Pons (tissue), 1 donor: ENCODE measurements at regions not wholly inside any gene's neighbourhood (a gene's known extent, or its start where the extent isn't known, plus 50 kb on each side); places are given as distances from the start of the nearest gene placed in this dataset.
"Not testable (repeated sequence)": the region's sequence is repeated elsewhere in the genome, so short reads cannot be mapped to it uniquely, and the experiment has no call there.

ENCODE experiments used
- DNase-seq: peaks from one replicate; pipeline ENCODE4 v3.0.0-alpha.2; 2016; ENCODE audit warnings: low spot score

GRCh38 chrX:3440981-3441380 is 94.5 kb upstream of the MXRA5 start:
- no peak for DNase-seq

- DNase-seq: not testable (repeated sequence)
Observed at GRCh38 chrX:3435916-3436315, 89.5 kb upstream of the MXRA5 start.

- DNase-seq: no peak
Observed at GRCh38 chrX:3435057-3435456, 88.6 kb upstream of the MXRA5 start.

GRCh38 chrX:3428792-3429191 is 82.3 kb upstream of the MXRA5 start:
- no peak for DNase-seq

- no peak for DNase-seq
Observed at GRCh38 chrX:3426552-3426951, 80.1 kb upstream of the MXRA5 start.

- DNase-seq: no peak
Observed at GRCh38 chrX:3425031-3425430, 78.6 kb upstream of the MXRA5 start.

GRCh38 chrX:3420316-3420715 is 73.9 kb upstream of the MXRA5 start:
- no peak for DNase-seq

- DNase-seq: no peak
Observed at GRCh38 chrX:3415011-3415410, 68.6 kb upstream of the MXRA5 start.

GRCh38 chrX:3411626-3412025 is 65.2 kb upstream of the MXRA5 start:
- not testable (repeated sequence) for DNase-seq

GRCh38 chrX:3409936-3410335 is 63.5 kb upstream of the MXRA5 start:
- not testable (repeated sequence) for DNase-seq

GRCh38 chrX:3407781-3408180 is 61.3 kb upstream of the MXRA5 start:
- DNase-seq: no peak

GRCh38 chrX:3407121-3407520 is 60.7 kb upstream of the MXRA5 start:
- DNase-seq: no peak

- DNase-seq: no peak
Observed at GRCh38 chrX:3403748-3404147, 57.3 kb upstream of the MXRA5 start.
